ENCODE measurements at regions not wholly inside any gene's neighbourhood (a gene's known extent, or its start where the extent isn't known, plus 50 kb on each side); places are given as distances from the start of the nearest gene placed in this dataset.

DNA sequence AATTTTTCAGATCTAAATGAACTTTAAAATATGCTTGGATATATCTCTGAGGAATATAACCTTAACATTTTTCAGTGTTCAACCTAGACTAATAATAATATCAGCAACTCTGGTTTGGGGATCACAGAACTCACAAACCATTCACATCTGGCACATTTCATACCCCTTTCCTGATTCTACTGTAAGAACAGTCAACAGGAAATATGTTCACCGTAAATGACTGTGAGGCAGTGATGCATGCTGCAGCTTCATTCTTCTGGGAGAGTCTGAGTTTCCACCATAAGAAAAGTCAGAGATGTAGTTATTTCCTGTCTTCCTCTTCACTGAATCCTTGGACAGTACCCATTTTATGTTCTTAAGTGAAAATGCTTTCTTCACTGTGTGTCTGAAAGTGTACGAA lies 134.2 kb upstream of the IFNGR1 start:
- Histone ChIP-seq H3K79me2 (ENCODE audit: insufficient read depth, low read length) (no peaks in the 10 kb centered on the region), H3K4me3 (ENCODE audit: insufficient read depth, low read depth, low read length) (no peak overlapping the region), H2AFZ (ENCODE audit: low read depth, low read length) (no peak overlapping the region), H3K27ac (ENCODE audit: low read depth, low read length) (no peak overlapping the region), H3K9me3 (ENCODE audit: insufficient read depth, low read depth, low read length) (no peaks in the 10 kb centered on the region), H3K9ac (ENCODE audit: low read length) (no peak overlapping the region), H3K36me3 (ENCODE audit: insufficient read depth, low read length) (no peaks in the 10 kb centered on the region), H3K27me3 (ENCODE audit: insufficient read depth, low read length) (peaks cover 5% of the 10 kb centered on the region), H3K4me2 (ENCODE audit: low read length) (no peak overlapping the region), H4K20me1 (ENCODE audit: insufficient read depth, low read length) (no peaks in the 10 kb centered on the region), H3K4me1 (ENCODE audit: insufficient read depth, low read length) (no peaks in the 10 kb centered on the region)
- DNase-seq (ENCODE audit: low read depth) (no peak), FAIRE-seq (no peak)
- Mint-ChIP-seq H3K9me3 (ENCODE audit: unreplicated experiment) (no peaks in the 10 kb centered on the region), H3K36me3 (ENCODE audit: low read depth, unreplicated experiment) (no peaks in the 10 kb centered on the region), H3K4me1 (ENCODE audit: low read depth, unreplicated experiment) (peaks cover 16% of the 10 kb centered on the region), H3K27ac (ENCODE audit: unreplicated experiment) (no peak overlapping the region), H3K4me3 (ENCODE audit: unreplicated experiment) (no peak overlapping the region), H3K27me3 (ENCODE audit: low read depth, unreplicated experiment) (no peaks in the 10 kb centered on the region)
- no peak for TF ChIP-seq EZH2 (IDR thresholded peaks at IDR 0.05; ENCODE audit: insufficient read depth, low read length)
- TF ChIP-seq, protein P1, sequence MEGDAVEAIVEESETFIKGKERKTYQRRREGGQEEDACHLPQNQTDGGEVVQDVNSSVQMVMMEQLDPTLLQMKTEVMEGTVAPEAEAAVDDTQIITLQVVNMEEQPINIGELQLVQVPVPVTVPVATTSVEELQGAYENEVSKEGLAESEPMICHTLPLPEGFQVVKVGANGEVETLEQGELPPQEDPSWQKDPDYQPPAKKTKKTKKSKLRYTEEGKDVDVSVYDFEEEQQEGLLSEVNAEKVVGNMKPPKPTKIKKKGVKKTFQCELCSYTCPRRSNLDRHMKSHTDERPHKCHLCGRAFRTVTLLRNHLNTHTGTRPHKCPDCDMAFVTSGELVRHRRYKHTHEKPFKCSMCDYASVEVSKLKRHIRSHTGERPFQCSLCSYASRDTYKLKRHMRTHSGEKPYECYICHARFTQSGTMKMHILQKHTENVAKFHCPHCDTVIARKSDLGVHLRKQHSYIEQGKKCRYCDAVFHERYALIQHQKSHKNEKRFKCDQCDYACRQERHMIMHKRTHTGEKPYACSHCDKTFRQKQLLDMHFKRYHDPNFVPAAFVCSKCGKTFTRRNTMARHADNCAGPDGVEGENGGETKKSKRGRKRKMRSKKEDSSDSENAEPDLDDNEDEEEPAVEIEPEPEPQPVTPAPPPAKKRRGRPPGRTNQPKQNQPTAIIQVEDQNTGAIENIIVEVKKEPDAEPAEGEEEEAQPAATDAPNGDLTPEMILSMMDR (IDR thresholded peaks at IDR 0.05; ENCODE audit: insufficient read depth, low read depth, low read length) = no peak

- Histone ChIP-seq H3K9ac (ENCODE audit: low read length) (no peak overlapping the region), H3K36me3 (ENCODE audit: insufficient read depth, low read length) (no peaks in the 10 kb centered on the region), H3K27me3 (ENCODE audit: insufficient read depth, low read length) (peaks cover 2% of the 10 kb centered on the region), H2AFZ (ENCODE audit: low read depth, low read length) (no peak overlapping the region), H3K9me3 (ENCODE audit: insufficient read depth, low read depth, low read length) (no peaks in the 10 kb centered on the region), H3K4me1 (ENCODE audit: insufficient read depth, low read length) (no peaks in the 10 kb centered on the region), H3K79me2 (ENCODE audit: insufficient read depth, low read length) (no peaks in the 10 kb centered on the region), H3K4me2 (ENCODE audit: low read length) (no peak overlapping the region), H3K4me3 (ENCODE audit: insufficient read depth, low read depth, low read length) (no peak overlapping the region), H4K20me1 (ENCODE audit: insufficient read depth, low read length) (no peaks in the 10 kb centered on the region), H3K27ac (ENCODE audit: low read depth, low read length) (no peak overlapping the region)
- Mint-ChIP-seq H3K9me3 (ENCODE audit: unreplicated experiment) (no peaks in the 10 kb centered on the region), H3K4me1 (ENCODE audit: low read depth, unreplicated experiment) (peaks cover 13% of the 10 kb centered on the region), H3K4me3 (ENCODE audit: unreplicated experiment) (no peak overlapping the region), H3K36me3 (ENCODE audit: low read depth, unreplicated experiment) (no peaks in the 10 kb centered on the region), H3K27ac (ENCODE audit: unreplicated experiment) (no peak overlapping the region), H3K27me3 (ENCODE audit: low read depth, unreplicated experiment) (no peaks in the 10 kb centered on the region)
- TF ChIP-seq EZH2 (IDR thresholded peaks at IDR 0.05; ENCODE audit: insufficient read depth, low read length) = no peak
- TF ChIP-seq, protein P1 (IDR thresholded peaks at IDR 0.05; ENCODE audit: insufficient read depth, low read depth, low read length) = no peak
- no peak for DNase-seq (ENCODE audit: low read depth)
- FAIRE-seq = no peak
These were observed 133.7 kb upstream of the IFNGR1 start for GRCh38 chr6:137352859-137353258.

DNA sequence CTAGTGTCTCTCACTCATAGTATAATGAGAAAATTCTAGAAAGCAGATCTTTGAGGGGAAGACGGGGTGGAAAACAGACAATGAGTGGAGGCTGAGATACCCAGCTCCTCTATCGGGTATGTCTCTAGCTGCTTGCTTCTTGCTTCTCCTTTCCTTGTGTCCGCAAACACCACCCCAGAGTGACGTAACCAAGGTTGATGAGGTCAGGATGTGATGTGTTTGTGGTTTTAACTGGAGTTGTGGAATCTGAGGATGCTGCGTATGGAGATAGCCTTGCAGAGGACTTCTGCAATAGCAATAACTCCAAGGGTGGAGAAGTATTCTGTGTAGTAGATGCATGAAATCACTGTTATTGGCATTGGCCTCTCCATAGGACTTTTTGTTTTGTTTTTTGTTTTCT lies 132.7 kb upstream of the IFNGR1 start:
- Mint-ChIP-seq H3K9me3 (ENCODE audit: unreplicated experiment) (no peaks in the 10 kb centered on the region), H3K36me3 (ENCODE audit: low read depth, unreplicated experiment) (no peaks in the 10 kb centered on the region), H3K4me3 (ENCODE audit: unreplicated experiment) (no peak overlapping the region), H3K4me1 (ENCODE audit: low read depth, unreplicated experiment) (peaks cover 13% of the 10 kb centered on the region), H3K27me3 (ENCODE audit: low read depth, unreplicated experiment) (no peaks in the 10 kb centered on the region), H3K27ac (ENCODE audit: unreplicated experiment) (peak overlapping the region; percentile 63)
- no peaks in the 10 kb centered on the region for H3K4me1 ChIP-seq (ENCODE audit: insufficient read depth, low read length)
- FAIRE-seq (no peak), DNase-seq (ENCODE audit: low read depth) (no peak)
- no peak overlapping the region for H3K4me2 ChIP-seq (ENCODE audit: low read length)
- peaks cover 4% of the 10 kb centered on the region for H3K27me3 ChIP-seq (ENCODE audit: insufficient read depth, low read length)
- H3K79me2 ChIP-seq (ENCODE audit: insufficient read depth, low read length) = no peaks in the 10 kb centered on the region
- H3K36me3 ChIP-seq (ENCODE audit: insufficient read depth, low read length) = no peaks in the 10 kb centered on the region
- no peak overlapping the region for H2AFZ ChIP-seq (ENCODE audit: low read depth, low read length)
- H3K9ac ChIP-seq (ENCODE audit: low read length) = no peak overlapping the region
- no peak overlapping the region for H3K27ac ChIP-seq (ENCODE audit: low read depth, low read length)
- no peaks in the 10 kb centered on the region for H4K20me1 ChIP-seq (ENCODE audit: insufficient read depth, low read length)
- TF ChIP-seq EZH2 (IDR thresholded peaks at IDR 0.05; ENCODE audit: insufficient read depth, low read length) = no peak
- TF ChIP-seq, protein P1 (IDR thresholded peaks at IDR 0.05; ENCODE audit: insufficient read depth, low read depth, low read length) = no peak
- H3K4me3 ChIP-seq (ENCODE audit: insufficient read depth, low read depth, low read length) = no peak overlapping the region
- H3K9me3 ChIP-seq (ENCODE audit: insufficient read depth, low read depth, low read length) = no peaks in the 10 kb centered on the region
